GM21723 (cell line): ENCODE measurements at regions not wholly inside any gene's neighbourhood (a gene's known extent, or its start where the extent isn't known, plus 50 kb on each side); places are given as distances from the start of the nearest gene placed in this dataset.

Source experiments
- ATAC-seq: cut with Tn5 transposase; IDR thresholded peaks from one replicate; pipeline ENCODE4 v1.9.1; 2021; ENCODE audit warnings: mild to moderate bottlenecking, moderate library complexity; ENCODE audit not compliant: unreplicated experiment

GRCh38 chr2:158009399-158009798, 92.3 kb upstream of the UPP2 start:
- ATAC-seq, result no peak

- ATAC-seq, result peak; percentile 51
Observed at GRCh38 chr2:158006961-158007719, 94.5 kb upstream of the UPP2 start.

GRCh38 chr2:158004126-158004764, 97.4 kb upstream of the UPP2 start:
- no peak for ATAC-seq

- ATAC-seq, result no peak
Observed at GRCh38 chr2:158002079-158002478, 99.6 kb upstream of the UPP2 start.

GRCh38 chr2:157996799-157997198, 104.9 kb upstream of the UPP2 start:
- ATAC-seq, result no peak

- ATAC-seq, result no peak
Observed at GRCh38 chr2:157995117-157995516, 106.6 kb upstream of the UPP2 start.

GRCh38 chr2:157991932-157992331, 109.7 kb upstream of the UPP2 start:
- no peak for ATAC-seq

GRCh38 chr2:157990173-157990572, 111.5 kb upstream of the UPP2 start:
- no peak for ATAC-seq

GRCh38 chr2:157989227-157989626, 112.4 kb upstream of the UPP2 start:
- no peak for ATAC-seq

GRCh38 chr2:157986761-157987160, 110.6 kb upstream of the ACVR1 start:
- no peak for ATAC-seq

- no peak for ATAC-seq
Observed at GRCh38 chr2:157984866-157985265, 108.7 kb upstream of the ACVR1 start.

GRCh38 chr2:157980020-157980419, 103.9 kb upstream of the ACVR1 start:
- ATAC-seq, result no peak

- ATAC-seq, result no peak
Observed at GRCh38 chr2:157971702-157972101, 95.6 kb upstream of the ACVR1 start.

- ATAC-seq, result no peak
Observed at GRCh38 chr2:157967856-157968255, 91.7 kb upstream of the ACVR1 start.

GRCh38 chr2:157959249-157959648, 83.1 kb upstream of the ACVR1 start:
- no peak for ATAC-seq

- no peak for ATAC-seq
Observed at GRCh38 chr2:157957596-157957995, 81.5 kb upstream of the ACVR1 start.

- no peak for ATAC-seq
Observed at GRCh38 chr2:157952558-157952957, 76.4 kb upstream of the ACVR1 start.

- ATAC-seq, result no peak
Observed at GRCh38 chr2:157948856-157949255, 72.7 kb upstream of the ACVR1 start.

- ATAC-seq, result no peak
Observed at GRCh38 chr2:157946919-157947557, 70.9 kb upstream of the ACVR1 start.

GRCh38 chr2:157940024-157940423, 63.9 kb upstream of the ACVR1 start:
- no peak for ATAC-seq

- ATAC-seq, result no peak
Observed at GRCh38 chr2:157938556-157938955, 62.4 kb upstream of the ACVR1 start.

GRCh38 chr2:157936406-157936805, 60.3 kb upstream of the ACVR1 start:
- no peak for ATAC-seq
